ENCODE measurements at regions not wholly inside any gene's neighbourhood (a gene's known extent, or its start where the extent isn't known, plus 50 kb on each side); places are given as distances from the start of the nearest gene placed in this dataset.

DNA sequence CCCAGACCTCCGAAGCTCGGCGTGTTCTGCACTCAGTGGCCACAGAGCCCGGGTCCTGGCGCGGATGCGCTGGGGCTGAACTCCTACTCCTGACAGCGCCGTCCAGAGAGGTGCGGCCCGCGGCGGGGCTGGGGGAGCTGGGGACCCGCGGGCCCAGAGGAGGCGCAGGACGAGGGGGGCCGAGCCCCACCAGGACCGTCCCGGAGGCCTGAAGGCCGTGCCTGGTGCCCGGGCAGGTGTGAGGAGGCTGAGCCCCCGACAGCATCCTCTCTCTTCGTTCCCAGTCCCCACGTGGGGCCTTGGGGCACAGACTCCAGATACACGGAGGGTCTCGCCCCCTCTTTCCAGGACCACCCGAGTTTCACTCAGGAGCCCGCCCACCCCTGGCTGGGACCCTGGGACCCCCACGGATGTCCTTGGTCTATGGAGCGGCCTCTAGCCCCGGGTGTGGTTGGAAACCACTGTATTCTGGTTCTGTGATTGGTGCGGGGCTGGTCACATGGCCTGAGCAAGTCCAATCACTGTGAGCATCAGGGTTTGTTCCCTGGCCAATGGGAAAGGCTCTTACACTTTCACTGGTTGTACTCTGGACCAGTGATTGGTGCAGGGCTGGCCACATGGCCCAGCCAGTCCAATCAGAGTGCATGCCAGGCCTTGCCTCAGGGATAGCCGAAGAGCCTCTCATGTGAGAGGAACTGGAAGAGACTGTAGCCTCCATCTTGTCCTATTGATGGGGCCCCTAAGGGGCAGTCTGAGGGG is 217.6 kb upstream of the SFSWAP start:
- no peak for ATAC-seq

DNA sequence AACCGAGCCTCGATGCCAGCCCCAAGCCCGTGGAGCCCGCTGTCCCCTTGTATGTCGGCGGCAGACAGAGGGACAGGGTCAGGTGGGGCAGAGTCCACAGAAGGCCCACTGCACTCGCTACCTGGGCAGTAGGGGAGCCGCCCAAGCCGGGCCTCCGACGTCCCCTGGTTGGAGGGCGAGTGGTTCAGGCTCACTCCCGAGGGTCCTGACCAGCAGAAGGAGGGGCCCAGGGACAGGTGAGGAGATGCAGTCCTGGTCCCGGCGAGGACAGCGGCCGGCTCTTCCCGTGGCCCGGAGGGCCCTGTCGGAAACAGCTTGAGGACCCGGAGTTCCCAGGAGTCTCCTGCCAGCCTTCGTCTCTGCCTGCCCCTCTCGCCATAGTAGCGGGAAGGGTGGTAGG is 216.7 kb upstream of the SFSWAP start:
- no peak overlapping the region for H3K4me3 ChIP-seq
- ATAC-seq (no peak), DNase-seq (no peak)
- H3K9me3 ChIP-seq: no peaks in the 10 kb centered on the region
- no peak for TF ChIP-seq POLR2A (IDR thresholded peaks at IDR 0.05)
- TF ChIP-seq, protein P1, sequence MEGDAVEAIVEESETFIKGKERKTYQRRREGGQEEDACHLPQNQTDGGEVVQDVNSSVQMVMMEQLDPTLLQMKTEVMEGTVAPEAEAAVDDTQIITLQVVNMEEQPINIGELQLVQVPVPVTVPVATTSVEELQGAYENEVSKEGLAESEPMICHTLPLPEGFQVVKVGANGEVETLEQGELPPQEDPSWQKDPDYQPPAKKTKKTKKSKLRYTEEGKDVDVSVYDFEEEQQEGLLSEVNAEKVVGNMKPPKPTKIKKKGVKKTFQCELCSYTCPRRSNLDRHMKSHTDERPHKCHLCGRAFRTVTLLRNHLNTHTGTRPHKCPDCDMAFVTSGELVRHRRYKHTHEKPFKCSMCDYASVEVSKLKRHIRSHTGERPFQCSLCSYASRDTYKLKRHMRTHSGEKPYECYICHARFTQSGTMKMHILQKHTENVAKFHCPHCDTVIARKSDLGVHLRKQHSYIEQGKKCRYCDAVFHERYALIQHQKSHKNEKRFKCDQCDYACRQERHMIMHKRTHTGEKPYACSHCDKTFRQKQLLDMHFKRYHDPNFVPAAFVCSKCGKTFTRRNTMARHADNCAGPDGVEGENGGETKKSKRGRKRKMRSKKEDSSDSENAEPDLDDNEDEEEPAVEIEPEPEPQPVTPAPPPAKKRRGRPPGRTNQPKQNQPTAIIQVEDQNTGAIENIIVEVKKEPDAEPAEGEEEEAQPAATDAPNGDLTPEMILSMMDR (IDR thresholded peaks at IDR 0.05): no peak
- no peak overlapping the region for H3K27ac ChIP-seq
- H3K36me3 ChIP-seq (replicated peaks in 1 of 2; ENCODE audit: insufficient read depth in 1 of 2, low read depth in 2 of 2): no peaks in the 10 kb centered on the region
- WGBS, 2 donors: 80 to 90% methylated on average over 9 to 17 of the region's 24 CpGs
- intact Hi-C loops (cut with DNase I): no loop called here
- peaks cover 0 to 8% of the 10 kb centered on the region in 2 donors for H3K27me3 ChIP-seq
- no peaks in the 10 kb centered on the region for H3K4me1 ChIP-seq

More for the DNA sequence above, 217.6 kb upstream of the SFSWAP start:
- WGBS, 2 donors: 59 to 88% methylated on average over 9 to 15 of the region's 34 CpGs
- TF ChIP-seq, protein P1 (IDR thresholded peaks at IDR 0.05): no peak
- TF ChIP-seq POLR2A (IDR thresholded peaks at IDR 0.05): no peak
- DNase-seq: no peak
- H3K4me1 ChIP-seq: no peaks in the 10 kb centered on the region
- H3K27me3 ChIP-seq: peaks cover 0 to 8% of the 10 kb centered on the region in 2 donors
- H3K4me3 ChIP-seq: no peak overlapping the region
- H3K36me3 ChIP-seq (replicated peaks in 1 of 2; ENCODE audit: insufficient read depth in 1 of 2, low read depth in 2 of 2): no peaks in the 10 kb centered on the region
- H3K27ac ChIP-seq: no peak overlapping the region
- intact Hi-C loops (cut with DNase I): no loop called here
- no peaks in the 10 kb centered on the region for H3K9me3 ChIP-seq

DNA sequence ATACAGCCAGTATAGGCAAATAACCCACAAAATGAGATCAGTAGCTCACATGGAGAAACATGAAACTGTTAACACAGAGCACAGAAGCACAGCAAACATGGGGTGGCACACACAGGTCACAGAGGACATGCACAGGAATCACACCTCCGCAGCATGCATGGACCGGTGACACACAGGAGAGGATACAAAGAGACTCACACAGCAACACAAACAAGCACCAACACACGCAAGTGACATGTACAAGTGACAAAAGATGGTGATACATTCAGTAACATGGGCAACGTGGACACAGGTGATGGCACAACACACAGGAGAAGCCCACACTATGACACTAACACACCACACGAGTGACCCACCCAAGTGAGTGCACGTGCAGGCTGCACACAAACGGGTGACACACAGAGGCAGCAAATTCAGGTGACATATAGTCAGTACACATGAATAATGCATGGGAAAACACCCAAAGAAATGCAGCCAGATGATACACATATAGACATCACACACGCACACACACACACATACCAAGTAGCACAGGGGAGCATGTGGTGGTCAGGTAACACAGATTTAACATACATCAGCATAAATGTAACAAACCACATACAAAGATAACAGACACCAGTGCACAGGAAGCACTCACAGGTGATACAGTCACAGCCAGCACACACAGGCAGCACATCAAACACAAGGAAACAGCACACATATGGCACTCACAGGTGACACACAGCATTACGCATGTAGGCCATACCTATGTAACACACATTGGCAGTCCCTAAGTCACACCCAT is 216.0 kb upstream of the SFSWAP start:
- no peak for DNase-seq
- no peak for TF ChIP-seq POLR2A (IDR thresholded peaks at IDR 0.05)
- TF ChIP-seq, protein P1 (IDR thresholded peaks at IDR 0.05): no peak
- Histone ChIP-seq H3K27ac (no peak overlapping the region), H3K4me3 (no peak overlapping the region), H3K9me3 (no peaks in the 10 kb centered on the region), H3K36me3 (replicated peaks in 1 of 2; ENCODE audit: insufficient read depth in 1 of 2, low read depth in 2 of 2) (no peaks in the 10 kb centered on the region), H3K27me3 (peaks cover 0 to 8% of the 10 kb centered on the region in 2 donors), H3K4me1 (no peaks in the 10 kb centered on the region)
- no peak for ATAC-seq
- intact Hi-C loops (cut with DNase I): no loop called here
- WGBS, 2 donors: 56 to 73% methylated on average over 9 of the region's 9 CpGs

DNA sequence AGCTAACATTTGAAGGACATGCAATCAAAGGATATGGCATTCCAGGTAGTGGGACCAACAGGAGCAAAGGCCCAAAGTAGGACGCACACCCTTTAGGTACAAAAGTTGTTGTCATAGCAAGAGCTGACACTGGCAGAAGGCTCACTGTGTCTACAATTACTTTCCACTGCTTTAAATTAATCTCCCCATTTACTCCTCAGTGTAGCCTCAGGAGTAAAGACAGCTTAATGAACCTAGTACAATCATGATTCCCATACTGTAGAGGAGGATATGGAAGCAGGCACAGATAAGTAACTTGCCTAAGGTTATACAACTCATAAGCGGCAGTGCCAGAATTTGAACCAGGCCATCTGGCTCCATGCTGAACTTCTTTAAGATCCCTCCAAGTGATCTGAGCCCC is 212.9 kb upstream of the SFSWAP start:
- Histone ChIP-seq H3K27ac (no peak overlapping the region), H3K4me1 (no peaks in the 10 kb centered on the region), H3K9me3 (no peaks in the 10 kb centered on the region), H3K4me3 (no peak overlapping the region), H3K27me3 (peaks cover 0 to 8% of the 10 kb centered on the region in 2 donors), H3K36me3 (replicated peaks in 1 of 2; ENCODE audit: insufficient read depth in 1 of 2, low read depth in 2 of 2) (no peaks in the 10 kb centered on the region)
- no peak for DNase-seq
- 77 to 83% methylated on average over 2 of the region's 2 CpGs for WGBS, 2 donors
- no peak for ATAC-seq
- TF ChIP-seq POLR2A (IDR thresholded peaks at IDR 0.05): no peak
- TF ChIP-seq, protein P1 (IDR thresholded peaks at IDR 0.05): no peak
- intact Hi-C loops (cut with DNase I): no loop called here
